CD4-positive, CD25-positive, alpha-beta regulatory T cell (primary cell): ENCODE measurements at regions not wholly inside any gene's neighbourhood (a gene's known extent, or its start where the extent isn't known, plus 50 kb on each side); places are given as distances from the start of the nearest gene placed in this dataset.

Experiments used
- ATAC-seq, 2 donors: fragments of 150-1000 bp; cut with Tn5 transposase; one replicate each; pipeline ENCODE4 v1.10.0; 2021; ENCODE audit warnings: low read depth in 2 of 2, moderate number of reproducible peaks in 2 of 2, moderate library complexity in 1 of 2
- DNase-seq, 3 donors: peaks; one replicate each; pipeline versions ENCODE4 v3.0.0 to v3.0.0-alpha.2; 2012 to 2022; ENCODE audit warnings: mixed read lengths in 1 of 3
- H3K27ac ChIP-seq: one replicate; pipeline ENCODE4 v1.7.0; 2013; ENCODE audit warnings: mild to moderate bottlenecking, low read length; ENCODE audit not compliant: insufficient read depth, poor library complexity, severe bottlenecking
- H3K27me3 ChIP-seq: one replicate; pipeline ENCODE4 v1.7.0; 2013; ENCODE audit warnings: low read length; ENCODE audit not compliant: control insufficient read depth, insufficient read depth
- H3K36me3 ChIP-seq: one replicate; pipeline ENCODE4 v1.7.0; 2013; ENCODE audit warnings: mild to moderate bottlenecking, low read length, moderate library complexity; ENCODE audit not compliant: control insufficient read depth, insufficient read depth
- H3K4me1 ChIP-seq: 2 replicates; pipeline ENCODE4 v1.7.0; 2013; ENCODE audit warnings: mild to moderate bottlenecking, low read length; ENCODE audit not compliant: insufficient read depth, control insufficient read depth, poor library complexity, severe bottlenecking
- H3K4me3 ChIP-seq: one replicate; pipeline ENCODE4 v1.7.0; 2013; ENCODE audit warnings: low read depth, mild to moderate bottlenecking, low read length, moderate library complexity
- H3K9me3 ChIP-seq, 2 experiments: 1 replicate in 1 of 2; 2 replicates in 1 of 2; pipeline ENCODE4 v1.7.0; 2013; ENCODE audit warnings: low read length in 2 of 2, mild to moderate bottlenecking in 1 of 2, moderate library complexity in 1 of 2; ENCODE audit not compliant: control insufficient read depth in 2 of 2
- H3K27ac Mint-ChIP-seq, 3 donors: one replicate each; pipeline ENCODE4 v1.8.0; 2020 to 2022; ENCODE audit warnings: mild to moderate bottlenecking in 3 of 3, mixed read lengths in 3 of 3, moderate library complexity in 2 of 3
- H3K27me3 Mint-ChIP-seq: one replicate; pipeline ENCODE4 v1.8.0; 2022; ENCODE audit warnings: mild to moderate bottlenecking, mixed read lengths
- H3K36me3 Mint-ChIP-seq: one replicate; pipeline ENCODE4 v1.8.0; 2020; ENCODE audit warnings: mixed read lengths
- H3K4me1 Mint-ChIP-seq, 4 donors: one replicate each; pipeline ENCODE4 v1.8.0; 2020 to 2022; ENCODE audit warnings: mixed read lengths in 4 of 4, mild to moderate bottlenecking in 1 of 4
- H3K4me3 Mint-ChIP-seq, 4 donors: one replicate each; pipeline ENCODE4 v1.8.0; 2020 to 2022; ENCODE audit warnings: mild to moderate bottlenecking in 4 of 4, mixed read lengths in 4 of 4, moderate library complexity in 3 of 4
- H3K9me3 Mint-ChIP-seq, 7 donors: one replicate each; pipeline ENCODE4 v1.8.0; 2020 to 2022; ENCODE audit warnings: mixed read lengths in 7 of 7, mild to moderate bottlenecking in 3 of 7, moderate library complexity in 2 of 7

DNA sequence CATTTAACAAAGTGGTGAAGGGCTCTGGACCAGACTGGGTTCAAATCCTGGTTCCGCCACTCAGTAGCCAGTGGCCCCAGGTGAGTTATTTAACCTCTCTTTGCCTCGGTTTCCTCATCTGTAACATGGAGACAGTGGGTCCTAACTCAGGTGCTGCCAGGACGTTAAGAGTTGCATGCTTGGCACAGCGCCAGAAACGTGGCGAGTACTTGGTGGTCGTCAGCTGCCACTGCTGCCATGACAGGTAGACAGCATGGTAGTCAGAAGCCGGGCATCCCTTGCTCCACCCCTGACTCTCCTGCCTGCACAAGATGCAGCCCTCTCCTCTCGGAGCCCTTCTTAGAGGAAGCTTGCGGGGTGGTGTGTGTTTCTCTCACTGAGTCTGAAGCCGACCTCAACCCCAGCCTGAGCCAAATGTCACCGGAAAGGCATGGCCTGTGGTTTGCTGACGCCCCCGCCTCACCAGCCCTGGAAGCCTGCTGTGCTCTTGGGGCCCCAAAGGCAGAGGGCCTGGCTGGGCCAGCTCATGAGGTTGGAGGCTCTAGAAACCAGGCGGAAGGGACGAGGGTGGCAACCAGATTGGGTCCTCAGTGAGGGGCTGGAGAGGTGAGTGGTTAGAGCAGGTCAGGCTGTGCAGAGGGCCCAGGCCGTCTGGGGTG, 160.8 kb upstream of the TLE3 start:
- Mint-ChIP-seq H3K27ac (peak overlapping the region in 2 of 3 donors; percentile 83 to 92), H3K9me3 (peaks cover 0 to 2% (median 0%) of the 10 kb centered on the region in 7 donors), H3K36me3 (no peaks in the 10 kb centered on the region), H3K4me1 (peaks cover 4 to 50% (median 37%) of the 10 kb centered on the region in 4 donors), H3K27me3 (no peaks in the 10 kb centered on the region), H3K4me3 (peak overlapping the region; percentile 73 to 84 (median 78))
- Histone ChIP-seq H3K27ac (peak overlapping the region; percentile 52), H3K4me3 (peak overlapping the region; percentile 57), H3K9me3 (no peaks in the 10 kb centered on the region), H3K36me3 (no peaks in the 10 kb centered on the region), H3K4me1 (peaks cover 28% of the 10 kb centered on the region), H3K27me3 (no peaks in the 10 kb centered on the region)
- peak in 2 of 3 donors; percentile 54 to 86 for DNase-seq
- peak; percentile 70 to 71 for ATAC-seq

GRCh38 chr15:70257573-70258248, 160.0 kb upstream of the TLE3 start:
- Mint-ChIP-seq H3K9me3 (peaks cover 0 to 2% (median 0%) of the 10 kb centered on the region in 7 donors), H3K27ac (peak overlapping the region in 1 of 3 donors; percentile 19), H3K4me3 (peak overlapping the region in 3 of 4 donors; percentile 36 to 84 (median 73)), H3K36me3 (no peaks in the 10 kb centered on the region), H3K27me3 (no peaks in the 10 kb centered on the region), H3K4me1 (peaks cover 4 to 50% (median 37%) of the 10 kb centered on the region in 4 donors)
- H3K27me3 ChIP-seq, result no peaks in the 10 kb centered on the region
- ATAC-seq (no peak), DNase-seq (no peak)
- H3K27ac ChIP-seq, result no peak overlapping the region
- H3K36me3 ChIP-seq, result no peaks in the 10 kb centered on the region
- peak overlapping the region; percentile 57 for H3K4me3 ChIP-seq
- H3K9me3 ChIP-seq, result no peaks in the 10 kb centered on the region
- H3K4me1 ChIP-seq, result peaks cover 28% of the 10 kb centered on the region

DNA sequence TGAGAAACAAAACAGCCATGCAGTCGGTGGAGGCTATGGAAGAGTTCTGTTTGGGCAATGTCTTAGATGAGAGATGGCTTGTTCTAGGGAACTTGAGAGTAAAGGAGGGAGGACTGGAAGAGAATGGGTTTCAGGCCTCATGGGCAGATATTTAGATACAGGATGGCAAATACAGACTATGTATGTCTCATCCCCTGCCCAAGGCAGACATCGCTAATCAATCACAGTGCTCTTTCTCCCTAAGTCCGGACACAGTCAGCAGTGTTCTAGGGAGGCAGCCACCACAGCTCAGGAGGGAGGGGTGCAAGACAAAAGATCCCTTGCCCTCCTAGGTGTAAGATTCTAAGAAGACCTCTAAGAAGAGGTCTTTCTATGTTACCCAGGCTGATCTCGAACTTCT, 159.3 kb upstream of the TLE3 start:
- H3K36me3 ChIP-seq, result no peaks in the 10 kb centered on the region
- DNase-seq (no peak), ATAC-seq (no peak)
- peaks cover 28% of the 10 kb centered on the region for H3K4me1 ChIP-seq
- H3K4me3 Mint-ChIP-seq, result peak overlapping the region in 3 of 4 donors; percentile 27 to 58 (median 48)
- H3K27ac ChIP-seq, result no peak overlapping the region
- H3K9me3 ChIP-seq, result no peaks in the 10 kb centered on the region
- no peaks in the 10 kb centered on the region for H3K27me3 ChIP-seq
- H3K4me3 ChIP-seq, result no peak overlapping the region
- H3K4me1 Mint-ChIP-seq, result peaks cover 4 to 48% (median 34%) of the 10 kb centered on the region in 4 donors
- H3K27ac Mint-ChIP-seq, result peak overlapping the region in 1 of 3 donors; percentile 19
- H3K36me3 Mint-ChIP-seq, result no peaks in the 10 kb centered on the region
- H3K27me3 Mint-ChIP-seq, result no peaks in the 10 kb centered on the region
- peaks cover 0 to 2% (median 0%) of the 10 kb centered on the region in 7 donors for H3K9me3 Mint-ChIP-seq

DNA sequence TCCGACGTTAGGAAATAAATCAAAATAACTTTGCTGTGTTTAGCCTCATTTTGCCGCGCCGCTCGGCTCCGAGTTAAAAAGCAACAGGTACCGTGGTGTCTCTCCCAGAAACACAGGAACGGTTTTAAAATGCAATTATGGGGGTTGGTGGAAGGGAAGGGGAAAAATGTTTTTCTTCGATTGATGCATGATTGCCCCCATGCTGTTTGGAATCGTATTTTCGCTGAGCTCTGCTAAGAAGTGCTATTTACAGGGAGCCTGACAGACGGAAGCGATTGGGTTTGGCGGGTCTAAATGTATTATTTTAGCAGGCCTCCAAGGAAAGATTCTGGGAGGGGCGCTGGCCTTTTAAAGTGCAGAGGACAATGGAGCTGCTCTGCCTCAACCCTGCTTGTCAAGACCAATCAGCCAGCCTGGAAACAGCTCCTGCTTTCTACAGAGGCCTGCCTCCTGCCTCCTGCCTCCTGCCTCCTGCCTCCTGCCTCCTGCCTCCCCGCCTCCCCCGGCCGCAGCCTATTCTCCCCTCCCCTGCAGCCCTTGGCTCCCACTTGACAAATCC, 156.7 kb upstream of the TLE3 start:
- H3K9me3 Mint-ChIP-seq, result peaks cover 0 to 2% (median 0%) of the 10 kb centered on the region in 7 donors
- H3K4me3 Mint-ChIP-seq, result no peak overlapping the region
- Histone ChIP-seq H3K27ac (no peak overlapping the region), H3K36me3 (no peaks in the 10 kb centered on the region), H3K4me3 (no peak overlapping the region), H3K9me3 (no peaks in the 10 kb centered on the region), H3K4me1 (peaks cover 19% of the 10 kb centered on the region), H3K27me3 (no peaks in the 10 kb centered on the region)
- no peak for DNase-seq
- H3K4me1 Mint-ChIP-seq, result peaks cover 0 to 36% (median 26%) of the 10 kb centered on the region in 4 donors
- no peak for ATAC-seq
- H3K27ac Mint-ChIP-seq, result no peak overlapping the region
- H3K36me3 Mint-ChIP-seq, result no peaks in the 10 kb centered on the region
- H3K27me3 Mint-ChIP-seq, result no peaks in the 10 kb centered on the region

GRCh38 chr15:70253461-70254156, 155.9 kb upstream of the TLE3 start:
- H3K9me3 Mint-ChIP-seq, result peaks cover 0 to 2% (median 0%) of the 10 kb centered on the region in 7 donors
- no peaks in the 10 kb centered on the region for H3K36me3 ChIP-seq
- H3K36me3 Mint-ChIP-seq, result no peaks in the 10 kb centered on the region
- no peaks in the 10 kb centered on the region for H3K27me3 Mint-ChIP-seq
- peaks cover 12% of the 10 kb centered on the region for H3K4me1 ChIP-seq
- H3K4me1 Mint-ChIP-seq, result peaks cover 0 to 28% (median 21%) of the 10 kb centered on the region in 4 donors
- H3K4me3 Mint-ChIP-seq, result no peak overlapping the region
- H3K9me3 ChIP-seq, result no peaks in the 10 kb centered on the region
- DNase-seq (no peak), ATAC-seq (no peak)
- no peak overlapping the region for H3K27ac ChIP-seq
- H3K27ac Mint-ChIP-seq, result no peak overlapping the region
- H3K4me3 ChIP-seq, result no peak overlapping the region
- no peaks in the 10 kb centered on the region for H3K27me3 ChIP-seq

GRCh38 chr15:70252951-70253320, 155.2 kb upstream of the TLE3 start:
- Mint-ChIP-seq H3K9me3 (peaks cover 0 to 2% (median 0%) of the 10 kb centered on the region in 7 donors), H3K4me3 (no peak overlapping the region), H3K27ac (no peak overlapping the region), H3K4me1 (peaks cover 0 to 22% (median 15%) of the 10 kb centered on the region in 4 donors), H3K36me3 (no peaks in the 10 kb centered on the region), H3K27me3 (no peaks in the 10 kb centered on the region)
- Histone ChIP-seq H3K36me3 (no peaks in the 10 kb centered on the region), H3K27me3 (no peaks in the 10 kb centered on the region), H3K4me1 (peaks cover 5% of the 10 kb centered on the region), H3K9me3 (no peaks in the 10 kb centered on the region), H3K27ac (no peak overlapping the region), H3K4me3 (no peak overlapping the region)
- DNase-seq (no peak), ATAC-seq (no peak)

GRCh38 chr15:70252056-70252950, 154.6 kb upstream of the TLE3 start:
- no peaks in the 10 kb centered on the region for H3K36me3 ChIP-seq
- no peak overlapping the region for H3K27ac ChIP-seq
- H3K9me3 ChIP-seq, result no peaks in the 10 kb centered on the region
- no peaks in the 10 kb centered on the region for H3K27me3 Mint-ChIP-seq
- no peaks in the 10 kb centered on the region for H3K36me3 Mint-ChIP-seq
- no peaks in the 10 kb centered on the region for H3K4me1 ChIP-seq
- no peak for DNase-seq
- H3K9me3 Mint-ChIP-seq, result peaks cover 0 to 2% (median 0%) of the 10 kb centered on the region in 7 donors
- no peak overlapping the region for H3K27ac Mint-ChIP-seq
- H3K27me3 ChIP-seq, result no peaks in the 10 kb centered on the region
- H3K4me3 Mint-ChIP-seq, result no peak overlapping the region
- no peak overlapping the region for H3K4me3 ChIP-seq
- no peak for ATAC-seq
- H3K4me1 Mint-ChIP-seq, result peaks cover 0 to 17% (median 10%) of the 10 kb centered on the region in 4 donors
